ENCODE measurements at regions not wholly inside any gene's neighbourhood (a gene's known extent, or its start where the extent isn't known, plus 50 kb on each side); places are given as distances from the start of the nearest gene placed in this dataset.

- TF ChIP-seq EZH2 (IDR thresholded peaks at IDR 0.05; ENCODE audit: borderline replicate concordance, low read depth, low read length, severe bottlenecking) (no peak), GATA2 (IDR thresholded peaks at IDR 0.05; ENCODE audit: insufficient read depth, insufficient read length, low read depth, low read length) (no peak), POLR2AphosphoS5 (IDR thresholded peaks at IDR 0.05; ENCODE audit: insufficient read depth, low read depth, low read length) (no peak), POLR2A (IDR thresholded peaks at IDR 0.05; ENCODE audit: low read depth, low read length) (no peak), FOS (IDR thresholded peaks at IDR 0.05; ENCODE audit: borderline replicate concordance, insufficient read depth, low read length) (no peak)
- TF ChIP-seq, protein P1, sequence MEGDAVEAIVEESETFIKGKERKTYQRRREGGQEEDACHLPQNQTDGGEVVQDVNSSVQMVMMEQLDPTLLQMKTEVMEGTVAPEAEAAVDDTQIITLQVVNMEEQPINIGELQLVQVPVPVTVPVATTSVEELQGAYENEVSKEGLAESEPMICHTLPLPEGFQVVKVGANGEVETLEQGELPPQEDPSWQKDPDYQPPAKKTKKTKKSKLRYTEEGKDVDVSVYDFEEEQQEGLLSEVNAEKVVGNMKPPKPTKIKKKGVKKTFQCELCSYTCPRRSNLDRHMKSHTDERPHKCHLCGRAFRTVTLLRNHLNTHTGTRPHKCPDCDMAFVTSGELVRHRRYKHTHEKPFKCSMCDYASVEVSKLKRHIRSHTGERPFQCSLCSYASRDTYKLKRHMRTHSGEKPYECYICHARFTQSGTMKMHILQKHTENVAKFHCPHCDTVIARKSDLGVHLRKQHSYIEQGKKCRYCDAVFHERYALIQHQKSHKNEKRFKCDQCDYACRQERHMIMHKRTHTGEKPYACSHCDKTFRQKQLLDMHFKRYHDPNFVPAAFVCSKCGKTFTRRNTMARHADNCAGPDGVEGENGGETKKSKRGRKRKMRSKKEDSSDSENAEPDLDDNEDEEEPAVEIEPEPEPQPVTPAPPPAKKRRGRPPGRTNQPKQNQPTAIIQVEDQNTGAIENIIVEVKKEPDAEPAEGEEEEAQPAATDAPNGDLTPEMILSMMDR (IDR thresholded peaks at IDR 0.05; ENCODE audit: extremely low read depth in 1 of 2, insufficient read depth in 1 of 2, low read depth in 1 of 2, low read length in 2 of 2), result no peak
- TF ChIP-seq, protein P2, sequence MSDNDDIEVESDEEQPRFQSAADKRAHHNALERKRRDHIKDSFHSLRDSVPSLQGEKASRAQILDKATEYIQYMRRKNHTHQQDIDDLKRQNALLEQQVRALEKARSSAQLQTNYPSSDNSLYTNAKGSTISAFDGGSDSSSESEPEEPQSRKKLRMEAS (IDR thresholded peaks at IDR 0.05; ENCODE audit: insufficient read depth, insufficient read length), result no peak
Observed at GRCh38 chr7:156065400-156065799, 253.1 kb upstream of the SHH start.
